ENCODE measurements at regions not wholly inside any gene's neighbourhood (a gene's known extent, or its start where the extent isn't known, plus 50 kb on each side); places are given as distances from the start of the nearest gene placed in this dataset.

- TF ChIP-seq ZBTB17 (tag by site-specific recombination; IDR thresholded peaks at IDR 0.05), result 0 out of 2 replicates have a peak, but pooled peaks have one; percentile 45
- TF ChIP-seq, protein P1, sequence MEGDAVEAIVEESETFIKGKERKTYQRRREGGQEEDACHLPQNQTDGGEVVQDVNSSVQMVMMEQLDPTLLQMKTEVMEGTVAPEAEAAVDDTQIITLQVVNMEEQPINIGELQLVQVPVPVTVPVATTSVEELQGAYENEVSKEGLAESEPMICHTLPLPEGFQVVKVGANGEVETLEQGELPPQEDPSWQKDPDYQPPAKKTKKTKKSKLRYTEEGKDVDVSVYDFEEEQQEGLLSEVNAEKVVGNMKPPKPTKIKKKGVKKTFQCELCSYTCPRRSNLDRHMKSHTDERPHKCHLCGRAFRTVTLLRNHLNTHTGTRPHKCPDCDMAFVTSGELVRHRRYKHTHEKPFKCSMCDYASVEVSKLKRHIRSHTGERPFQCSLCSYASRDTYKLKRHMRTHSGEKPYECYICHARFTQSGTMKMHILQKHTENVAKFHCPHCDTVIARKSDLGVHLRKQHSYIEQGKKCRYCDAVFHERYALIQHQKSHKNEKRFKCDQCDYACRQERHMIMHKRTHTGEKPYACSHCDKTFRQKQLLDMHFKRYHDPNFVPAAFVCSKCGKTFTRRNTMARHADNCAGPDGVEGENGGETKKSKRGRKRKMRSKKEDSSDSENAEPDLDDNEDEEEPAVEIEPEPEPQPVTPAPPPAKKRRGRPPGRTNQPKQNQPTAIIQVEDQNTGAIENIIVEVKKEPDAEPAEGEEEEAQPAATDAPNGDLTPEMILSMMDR (tag by site-specific recombination; IDR thresholded peaks at IDR 0.05), result no peak
- no peak for TF ChIP-seq ZFP37 (tag by site-specific recombination; IDR thresholded peaks at IDR 0.05)
- no peak for TF ChIP-seq ZBTB8A (tag by site-specific recombination; IDR thresholded peaks at IDR 0.05)
- peak; percentile 60; the same call in 1 of the 2 replicates for TF ChIP-seq ZNF488 (tag by site-specific recombination; IDR thresholded peaks at IDR 0.05)
Observed at GRCh38 chr9:108477529-108478006, 378.2 kb downstream of the ACTL7B start.
